ENCODE measurements at regions not wholly inside any gene's neighbourhood (a gene's known extent, or its start where the extent isn't known, plus 50 kb on each side); places are given as distances from the start of the nearest gene placed in this dataset.

- Histone ChIP-seq H3K9ac (ENCODE audit: low read depth, low read length, poor library complexity, severe bottlenecking) (no peak overlapping the region), H3F3A (ENCODE audit: low read depth) (no peaks in the 10 kb centered on the region), H3K79me2 (ENCODE audit: insufficient read depth, low read length) (no peaks in the 10 kb centered on the region), H4K20me1 (ENCODE audit: insufficient read depth, low read length, poor library complexity, severe bottlenecking) (no peaks in the 10 kb centered on the region), H3K4me2 (ENCODE audit: low read depth, low read length, poor library complexity, severe bottlenecking) (no peak overlapping the region), H3K4me3 (ENCODE audit: low read length, poor library complexity, severe bottlenecking) (no peak overlapping the region), H3K4me1 (ENCODE audit: insufficient read depth, low read length, poor library complexity, severe bottlenecking) (no peaks in the 10 kb centered on the region), H3K36me3 (ENCODE audit: insufficient read depth, low read length) (no peaks in the 10 kb centered on the region), H3K27me3 (ENCODE audit: insufficient read depth, low read length, poor library complexity, severe bottlenecking) (no peaks in the 10 kb centered on the region), H2AFZ (ENCODE audit: low read length) (no peak overlapping the region), H3K9me3 (ENCODE audit: insufficient read depth, low read depth, low read length) (no peaks in the 10 kb centered on the region), H3K9me2 (replicated peaks; ENCODE audit: low read depth, low read length) (no peaks in the 10 kb centered on the region)
- TF ChIP-seq CTCF (conservative IDR thresholded peaks at IDR 0.05; ENCODE audit: low read length) (no peak), EZH2phosphoT487 (IDR thresholded peaks at IDR 0.05; ENCODE audit: borderline replicate concordance) (no peak)
Observed at GRCh38 chr1:8194481-8195227, 123.3 kb upstream of the SLC45A1 start.

- no peak overlapping the region for H3K9ac ChIP-seq (ENCODE audit: low read depth, low read length, poor library complexity, severe bottlenecking)
- H3K79me2 ChIP-seq (ENCODE audit: insufficient read depth, low read length) = no peaks in the 10 kb centered on the region
- no peaks in the 10 kb centered on the region for H3K9me2 ChIP-seq (replicated peaks; ENCODE audit: low read depth, low read length)
Observed at GRCh38 chr1:8193840-8194406, 124.0 kb upstream of the SLC45A1 start.

GRCh38 chr1:8191474-8191873 is 126.4 kb upstream of the SLC45A1 start:
- no peaks in the 10 kb centered on the region for H3K9me2 ChIP-seq (replicated peaks; ENCODE audit: low read depth, low read length)
- H3K9ac ChIP-seq (ENCODE audit: low read depth, low read length, poor library complexity, severe bottlenecking) = no peak overlapping the region
- H3K27me3 ChIP-seq (ENCODE audit: insufficient read depth, low read length, poor library complexity, severe bottlenecking) = no peaks in the 10 kb centered on the region
- H3K36me3 ChIP-seq (ENCODE audit: insufficient read depth, low read length) = no peaks in the 10 kb centered on the region
- H3K4me2 ChIP-seq (ENCODE audit: low read depth, low read length, poor library complexity, severe bottlenecking) = no peak overlapping the region
- no peaks in the 10 kb centered on the region for H3F3A ChIP-seq (ENCODE audit: low read depth)
- TF ChIP-seq EZH2phosphoT487 (IDR thresholded peaks at IDR 0.05; ENCODE audit: borderline replicate concordance) (no peak), CTCF (conservative IDR thresholded peaks at IDR 0.05; ENCODE audit: low read length) (no peak)
- no peaks in the 10 kb centered on the region for H3K9me3 ChIP-seq (ENCODE audit: insufficient read depth, low read depth, low read length)
- H3K79me2 ChIP-seq (ENCODE audit: insufficient read depth, low read length) = no peaks in the 10 kb centered on the region
- H4K20me1 ChIP-seq (ENCODE audit: insufficient read depth, low read length, poor library complexity, severe bottlenecking) = no peaks in the 10 kb centered on the region
- H2AFZ ChIP-seq (ENCODE audit: low read length) = no peak overlapping the region
- H3K4me1 ChIP-seq (ENCODE audit: insufficient read depth, low read length, poor library complexity, severe bottlenecking) = no peaks in the 10 kb centered on the region
- H3K4me3 ChIP-seq (ENCODE audit: low read length, poor library complexity, severe bottlenecking) = no peak overlapping the region

More at GRCh38 chr1:8193840-8194406, 124.0 kb upstream of the SLC45A1 start:
- H2AFZ ChIP-seq (ENCODE audit: low read length) = no peak overlapping the region
- no peaks in the 10 kb centered on the region for H3K36me3 ChIP-seq (ENCODE audit: insufficient read depth, low read length)
- H3F3A ChIP-seq (ENCODE audit: low read depth) = no peaks in the 10 kb centered on the region
- H3K9me3 ChIP-seq (ENCODE audit: insufficient read depth, low read depth, low read length) = no peaks in the 10 kb centered on the region
- no peaks in the 10 kb centered on the region for H3K4me1 ChIP-seq (ENCODE audit: insufficient read depth, low read length, poor library complexity, severe bottlenecking)
- no peak for TF ChIP-seq CTCF (conservative IDR thresholded peaks at IDR 0.05; ENCODE audit: low read length)
- no peak for TF ChIP-seq EZH2phosphoT487 (IDR thresholded peaks at IDR 0.05; ENCODE audit: borderline replicate concordance)
- H4K20me1 ChIP-seq (ENCODE audit: insufficient read depth, low read length, poor library complexity, severe bottlenecking) = no peaks in the 10 kb centered on the region
- H3K4me3 ChIP-seq (ENCODE audit: low read length, poor library complexity, severe bottlenecking) = no peak overlapping the region
- no peak overlapping the region for H3K4me2 ChIP-seq (ENCODE audit: low read depth, low read length, poor library complexity, severe bottlenecking)
- H3K27me3 ChIP-seq (ENCODE audit: insufficient read depth, low read length, poor library complexity, severe bottlenecking) = no peaks in the 10 kb centered on the region

Measured in Loucy (cell line).